Psoas muscle (tissue), 7 donors: ENCODE measurements at regions not wholly inside any gene's neighbourhood (a gene's known extent, or its start where the extent isn't known, plus 50 kb on each side); places are given as distances from the start of the nearest gene placed in this dataset.

Source experiments
- ATAC-seq, 4 donors: fragments of 200-7000 bp; cut with Tn5 transposase; one replicate each; pipeline ENCODE4 v1.9.1; 2020; ENCODE audit warnings: moderate library complexity in 3 of 4, mild to moderate bottlenecking in 2 of 4
- DNase-seq, 2 donors: peaks; one replicate each; pipeline ENCODE4 v3.0.0-alpha.2; 2020
- H3K27ac ChIP-seq: fragments of 200-600 bp; one replicate; pipeline ENCODE4 v1.8.0; 2022
- H3K27me3 ChIP-seq, 3 donors: fragments of 200-600 bp in 1 of 3; one replicate each; pipeline versions ENCODE4 v1.6.1 to v1.8.0; 2013 to 2022; ENCODE audit warnings: low read length in 2 of 3, mild to moderate bottlenecking in 2 of 3, moderate library complexity in 1 of 3; ENCODE audit not compliant: insufficient read depth in 3 of 3
- H3K36me3 ChIP-seq, 2 donors: fragments of 200-600 bp in 1 of 2; one replicate each; pipeline versions ENCODE4 v1.6.1 to v1.8.0; 2013 to 2022; ENCODE audit warnings: low read depth in 1 of 2, mild to moderate bottlenecking in 1 of 2, moderate library complexity in 1 of 2; ENCODE audit not compliant: insufficient read depth in 1 of 2
- H3K4me1 ChIP-seq: fragments of 200-600 bp; one replicate; pipeline ENCODE4 v1.8.0; 2022
- H3K4me3 ChIP-seq: fragments of 200-600 bp; one replicate; pipeline ENCODE4 v1.8.0; 2022; ENCODE audit warnings: mild to moderate bottlenecking
- H3K9me3 ChIP-seq: fragments of 200-600 bp; one replicate; pipeline ENCODE4 v1.8.0; 2022
- WGBS, 3 donors: extraction: QIAGEN DNeasy Blood & Tissue Kit; methylation state at CpG; one replicate each; pipeline versions ENCODE4 v1.1.6 to v1.1.7; 2013; 5-methylcytosine and 5-hydroxymethylcytosine counted together
- intact Hi-C, 2 donors: fragments of 100-400 bp; cut with DNase I; formaldehyde crosslinking; loops; one replicate each; pipeline versions ENCODE4 v1.11.0 to v1.14.2; 2022
- TF ChIP-seq, protein P1 (sequence below): fragments of 200-600 bp; IDR thresholded peaks from one replicate; pipeline ENCODE4 v1.8.0; 2022; ENCODE audit warnings: antibody characterized with exemption
- donor health status: healthy with polysubstance abuse.
- donor health status: DM: no; HTN: no; CAD: no; lungs with moderate emphysema.
- donor health status: Bipolar disorder and iron deficiency.
- donor health status: healthy.
- donor health status: DM: yes; HTN: yes; CAD: no.
- donor health status: DM: no; HTN: no; CAD: no.
- donor health status: DM: yes; HTN: yes; CAD: no.

DNA sequence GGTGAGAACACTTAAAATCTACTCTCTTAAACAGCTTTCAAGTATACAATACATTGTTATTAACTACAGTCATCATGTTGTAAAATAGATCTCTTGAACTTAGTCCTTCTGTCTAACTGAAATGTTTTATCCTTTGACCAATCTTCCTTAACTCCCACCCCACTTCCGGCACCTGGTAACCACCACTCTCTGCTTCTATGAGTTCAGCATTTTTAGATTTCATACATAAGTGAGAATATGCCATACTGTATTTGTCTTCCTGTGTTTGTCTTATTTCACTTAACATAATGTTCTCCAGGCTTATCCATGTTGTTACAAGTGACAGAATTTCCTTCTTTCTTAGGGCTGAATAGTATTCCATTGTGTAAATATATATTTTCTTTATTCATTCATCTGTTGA is 144.1 kb upstream of the TRPC4 start:
- intact Hi-C loops, result no loop called here

DNA sequence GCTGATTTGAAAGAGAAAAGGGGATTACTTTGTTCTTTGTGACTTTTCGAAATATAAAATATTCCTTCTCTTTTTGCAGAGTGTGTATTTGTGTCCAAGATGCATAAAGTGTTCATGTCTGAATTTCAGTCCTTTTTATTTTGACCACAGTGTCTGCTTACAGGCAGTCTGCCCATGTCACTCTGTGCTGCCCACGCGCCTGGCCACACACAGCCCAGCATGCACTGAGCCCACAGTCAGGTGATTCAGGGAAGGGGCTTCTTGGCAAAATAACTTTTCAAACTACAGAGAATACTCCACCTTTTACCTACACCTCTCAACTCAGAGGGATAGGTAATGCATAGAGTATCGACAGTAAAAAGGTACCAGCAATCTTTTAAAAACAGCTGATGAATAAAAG is 142.5 kb upstream of the TRPC4 start:
- H3K27me3 ChIP-seq, result no peaks in the 10 kb centered on the region
- DNase-seq (no peak), ATAC-seq (no peak)
- H3K4me1 ChIP-seq, result no peaks in the 10 kb centered on the region
- H3K36me3 ChIP-seq, result no peaks in the 10 kb centered on the region
- TF ChIP-seq, protein P1, sequence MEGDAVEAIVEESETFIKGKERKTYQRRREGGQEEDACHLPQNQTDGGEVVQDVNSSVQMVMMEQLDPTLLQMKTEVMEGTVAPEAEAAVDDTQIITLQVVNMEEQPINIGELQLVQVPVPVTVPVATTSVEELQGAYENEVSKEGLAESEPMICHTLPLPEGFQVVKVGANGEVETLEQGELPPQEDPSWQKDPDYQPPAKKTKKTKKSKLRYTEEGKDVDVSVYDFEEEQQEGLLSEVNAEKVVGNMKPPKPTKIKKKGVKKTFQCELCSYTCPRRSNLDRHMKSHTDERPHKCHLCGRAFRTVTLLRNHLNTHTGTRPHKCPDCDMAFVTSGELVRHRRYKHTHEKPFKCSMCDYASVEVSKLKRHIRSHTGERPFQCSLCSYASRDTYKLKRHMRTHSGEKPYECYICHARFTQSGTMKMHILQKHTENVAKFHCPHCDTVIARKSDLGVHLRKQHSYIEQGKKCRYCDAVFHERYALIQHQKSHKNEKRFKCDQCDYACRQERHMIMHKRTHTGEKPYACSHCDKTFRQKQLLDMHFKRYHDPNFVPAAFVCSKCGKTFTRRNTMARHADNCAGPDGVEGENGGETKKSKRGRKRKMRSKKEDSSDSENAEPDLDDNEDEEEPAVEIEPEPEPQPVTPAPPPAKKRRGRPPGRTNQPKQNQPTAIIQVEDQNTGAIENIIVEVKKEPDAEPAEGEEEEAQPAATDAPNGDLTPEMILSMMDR, result no peak
- no peak overlapping the region for H3K27ac ChIP-seq
- intact Hi-C loops, result no loop called here
- 80 to 90% (median 81%) methylated on average over 4 of the region's 4 CpGs for WGBS, 3 donors
- no peaks in the 10 kb centered on the region for H3K9me3 ChIP-seq
- no peak overlapping the region for H3K4me3 ChIP-seq

More for the DNA sequence above, 144.1 kb upstream of the TRPC4 start:
- ATAC-seq (no peak), DNase-seq (no peak)
- H3K27me3 ChIP-seq, result no peaks in the 10 kb centered on the region
- H3K9me3 ChIP-seq, result no peaks in the 10 kb centered on the region
- H3K4me1 ChIP-seq, result no peaks in the 10 kb centered on the region
- TF ChIP-seq, protein P1, result no peak
- H3K27ac ChIP-seq, result no peak overlapping the region
- 87 to 94% (median 88%) methylated on average over 1 of the region's 1 CpG for WGBS, 3 donors
- H3K4me3 ChIP-seq, result no peak overlapping the region
- no peaks in the 10 kb centered on the region for H3K36me3 ChIP-seq

GRCh38 chr13:38008636-38009035 is 139.1 kb upstream of the TRPC4 start:
- intact Hi-C loops, result no loop called here
- H3K4me1 ChIP-seq, result no peaks in the 10 kb centered on the region
- H3K4me3 ChIP-seq, result no peak overlapping the region
- TF ChIP-seq, protein P1, result no peak
- H3K27ac ChIP-seq, result no peak overlapping the region
- H3K36me3 ChIP-seq, result no peaks in the 10 kb centered on the region
- H3K9me3 ChIP-seq, result no peaks in the 10 kb centered on the region
- ATAC-seq (no peak), DNase-seq (no peak)
- no peaks in the 10 kb centered on the region for H3K27me3 ChIP-seq
- 27 to 34% (median 33%) methylated on average over 3 of the region's 3 CpGs for WGBS, 3 donors

- TF ChIP-seq, protein P1, result no peak
- 25 to 27% (median 26%) methylated on average over 7 of the region's 7 CpGs for WGBS, 3 donors
Observed at GRCh38 chr13:38002606-38003005, 133.0 kb upstream of the TRPC4 start.

DNA sequence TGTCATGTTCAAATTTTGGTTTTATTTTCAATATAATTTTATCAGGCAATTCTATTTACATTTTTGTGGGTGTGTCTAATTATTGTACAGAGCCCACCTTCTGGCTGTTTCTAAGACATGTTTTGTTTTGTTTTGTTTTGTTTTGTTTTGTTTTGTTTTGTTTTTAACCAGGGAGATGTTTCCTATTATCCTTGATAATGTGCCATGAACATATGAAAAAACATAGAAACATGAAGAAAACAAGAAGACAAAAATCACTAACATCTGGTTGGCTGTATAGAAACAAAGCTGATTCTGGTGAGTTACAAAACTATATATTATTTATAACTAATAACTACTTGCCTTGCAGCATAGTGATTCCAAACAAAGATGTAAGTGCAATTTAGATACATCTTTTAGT is 128.1 kb upstream of the TRPC4 start:
- ATAC-seq (no peak), DNase-seq (no peak)
- intact Hi-C loops, result no loop called here
- Histone ChIP-seq H3K27me3 (no peaks in the 10 kb centered on the region), H3K9me3 (no peaks in the 10 kb centered on the region), H3K4me3 (no peak overlapping the region), H3K27ac (no peak overlapping the region), H3K36me3 (no peaks in the 10 kb centered on the region), H3K4me1 (no peaks in the 10 kb centered on the region)
- TF ChIP-seq, protein P1, result no peak

More at GRCh38 chr13:38002606-38003005, 133.0 kb upstream of the TRPC4 start:
- Histone ChIP-seq H3K27ac (no peak overlapping the region), H3K4me1 (no peaks in the 10 kb centered on the region), H3K4me3 (no peak overlapping the region), H3K36me3 (no peaks in the 10 kb centered on the region), H3K27me3 (no peaks in the 10 kb centered on the region), H3K9me3 (no peaks in the 10 kb centered on the region)
- ATAC-seq (no peak), DNase-seq (no peak)
- intact Hi-C loops, result no loop called here
